AG10803 (cell line): ENCODE measurements at regions not wholly inside any gene's neighbourhood (a gene's known extent, or its start where the extent isn't known, plus 50 kb on each side); places are given as distances from the start of the nearest gene placed in this dataset.

Experiments
- DNase-seq: peaks from one replicate; pipeline ENCODE4 v3.0.0; 2010; ENCODE audit warnings: low read depth
- H3K4me3 ChIP-seq: 2 replicates; pipeline ENCODE4 v1.5.1; 2011; ENCODE audit warnings: mild to moderate bottlenecking, low read length, control low read depth
- CTCF ChIP-seq: conservative IDR thresholded peaks from 2 replicates; pipeline ENCODE4 v1.5.1; 2011; ENCODE audit warnings: mild to moderate bottlenecking, low read length, control low read depth, inconsistent platforms

DNA sequence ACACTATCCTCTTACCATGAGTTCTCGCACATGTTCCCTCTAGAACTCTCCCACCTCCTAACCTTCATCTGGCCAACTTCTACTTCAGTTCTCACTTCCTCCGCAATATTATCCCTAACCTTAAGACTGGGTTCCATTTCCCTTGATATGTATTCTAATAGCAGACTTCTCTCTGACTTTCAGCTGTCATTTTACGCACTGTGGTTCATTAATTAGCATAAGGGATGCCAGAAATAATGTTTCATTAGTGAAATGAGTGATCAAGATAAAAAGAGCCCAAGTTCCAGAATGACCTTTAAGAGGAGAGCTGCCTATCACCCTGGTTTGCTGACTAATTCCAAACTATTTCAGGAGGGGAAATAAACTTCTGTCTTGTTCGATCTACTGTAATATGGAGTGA is 108.6 kb upstream of the CCDC150 start:
- H3K4me3 ChIP-seq, result no peak overlapping the region
- DNase-seq, result no peak
- TF ChIP-seq CTCF, result no peak

DNA sequence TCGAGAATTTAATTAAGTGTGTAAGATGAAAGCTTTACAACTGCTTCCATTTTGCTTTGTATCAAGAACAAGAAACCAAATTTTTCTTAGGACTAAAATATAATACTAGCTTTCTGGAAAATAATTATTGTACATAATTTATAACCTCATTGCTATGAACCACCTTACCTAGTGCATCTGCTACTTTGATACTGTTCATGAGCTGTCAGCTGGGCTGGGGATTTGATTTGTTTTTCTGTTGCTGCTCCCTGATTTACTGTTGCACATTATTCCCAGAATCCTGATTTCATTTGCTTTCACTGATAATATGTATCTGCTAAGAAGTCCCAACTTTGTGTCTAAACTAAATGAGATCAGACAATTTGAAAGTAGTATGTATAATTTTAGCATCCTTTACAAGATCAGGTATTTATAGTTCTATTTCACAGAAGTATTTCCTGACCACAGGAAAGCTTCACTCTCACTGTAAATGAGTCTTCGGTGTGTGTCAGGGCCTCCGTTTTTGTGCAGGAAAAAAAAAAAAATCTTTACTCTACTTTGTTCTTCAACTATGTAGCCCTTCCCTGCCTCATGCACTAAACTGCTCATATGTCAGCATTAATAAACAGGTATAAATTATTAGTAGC is 105.6 kb upstream of the CCDC150 start:
- TF ChIP-seq CTCF, result no peak
- no peak overlapping the region for H3K4me3 ChIP-seq
- no peak for DNase-seq

- no peak overlapping the region for H3K4me3 ChIP-seq
- no peak for TF ChIP-seq CTCF
- no peak for DNase-seq
These were observed 105.0 kb upstream of the CCDC150 start for GRCh38 chr2:196534495-196534894.

DNA sequence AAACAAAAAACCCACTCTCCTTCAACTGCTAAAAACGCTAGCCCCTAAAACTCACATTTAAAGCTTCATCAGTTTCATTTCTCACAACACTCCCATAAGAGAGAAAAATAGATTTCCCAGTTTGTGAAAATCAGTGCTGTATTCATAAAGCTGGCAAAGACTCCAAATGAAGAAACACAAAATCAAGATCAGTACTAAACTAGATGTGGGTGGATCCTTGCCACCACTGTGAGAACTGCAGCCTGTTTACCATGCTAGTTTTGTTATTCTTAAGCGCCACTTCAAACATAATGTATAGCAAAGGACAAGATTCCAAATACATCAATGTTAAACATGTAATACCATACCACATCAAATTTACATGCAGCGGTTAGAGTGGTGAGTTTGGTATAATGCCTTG is 104.5 kb upstream of the CCDC150 start:
- no peak overlapping the region for H3K4me3 ChIP-seq
- DNase-seq, result no peak
- no peak for TF ChIP-seq CTCF

GRCh38 chr2:196535742-196536141 is 103.8 kb upstream of the CCDC150 start:
- no peak for DNase-seq
- no peak overlapping the region for H3K4me3 ChIP-seq
- TF ChIP-seq CTCF, result peak; percentile 15; the same call in 1 of the 2 replicates

DNA sequence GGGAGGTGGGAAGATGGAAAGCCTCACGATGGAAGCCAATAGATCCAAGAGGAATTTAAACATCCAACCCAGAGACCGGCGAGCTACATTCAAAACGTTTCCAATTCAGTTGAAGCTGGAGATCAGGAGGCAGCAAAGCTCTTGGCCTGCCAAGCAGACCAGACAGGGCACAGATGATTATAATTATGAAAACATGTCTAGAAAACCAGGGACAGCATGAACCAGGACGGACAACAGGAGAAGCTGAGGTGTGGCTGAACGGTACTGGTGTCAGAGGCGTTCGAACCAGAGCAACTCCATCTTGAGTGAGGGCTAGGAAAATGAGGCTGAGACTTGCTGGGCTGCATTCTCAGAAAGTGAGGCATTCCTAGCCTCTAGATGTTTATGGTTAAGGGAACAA is 102.2 kb upstream of the CCDC150 start:
- no peak overlapping the region for H3K4me3 ChIP-seq
- TF ChIP-seq CTCF, result no peak
- DNase-seq, result peak; percentile 15

- no peak for TF ChIP-seq CTCF
- H3K4me3 ChIP-seq, result no peak overlapping the region
- DNase-seq, result no peak
These were observed 101.3 kb upstream of the CCDC150 start for GRCh38 chr2:196538189-196538588.
